ENCODE measurements at regions not wholly inside any gene's neighbourhood (a gene's known extent, or its start where the extent isn't known, plus 50 kb on each side); places are given as distances from the start of the nearest gene placed in this dataset.

DNA sequence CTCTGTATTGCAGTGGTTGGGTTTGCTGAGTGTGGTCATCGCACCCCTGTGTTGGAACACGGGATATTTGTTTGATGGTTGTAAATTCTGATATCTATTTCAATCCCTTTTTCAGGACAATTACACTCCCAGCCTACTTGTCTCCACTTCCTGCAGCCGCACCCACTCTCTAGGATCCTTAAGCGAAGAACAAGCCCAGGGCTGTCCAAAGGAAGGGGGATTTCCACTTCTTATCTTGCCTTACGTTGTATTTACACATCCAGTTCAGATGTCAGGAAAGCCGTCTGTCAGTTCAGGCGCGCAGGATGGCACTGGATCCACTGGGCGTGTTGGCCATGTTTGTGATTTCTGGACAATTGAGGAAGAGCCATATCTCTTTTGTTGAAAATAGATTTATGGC is 834.5 kb upstream of the SALL3 start:
- ChIA-PET POLR2A (no interaction called here), CTCF (interaction anchor here (1.1 kb wide), 1 partner anchor 9 kb away, joined by 4 read pairs; no protein-coding TSS in a partner anchor)
- DNase-seq (ENCODE audit: extremely low spot score): no peak
- TF ChIP-seq, protein P1, sequence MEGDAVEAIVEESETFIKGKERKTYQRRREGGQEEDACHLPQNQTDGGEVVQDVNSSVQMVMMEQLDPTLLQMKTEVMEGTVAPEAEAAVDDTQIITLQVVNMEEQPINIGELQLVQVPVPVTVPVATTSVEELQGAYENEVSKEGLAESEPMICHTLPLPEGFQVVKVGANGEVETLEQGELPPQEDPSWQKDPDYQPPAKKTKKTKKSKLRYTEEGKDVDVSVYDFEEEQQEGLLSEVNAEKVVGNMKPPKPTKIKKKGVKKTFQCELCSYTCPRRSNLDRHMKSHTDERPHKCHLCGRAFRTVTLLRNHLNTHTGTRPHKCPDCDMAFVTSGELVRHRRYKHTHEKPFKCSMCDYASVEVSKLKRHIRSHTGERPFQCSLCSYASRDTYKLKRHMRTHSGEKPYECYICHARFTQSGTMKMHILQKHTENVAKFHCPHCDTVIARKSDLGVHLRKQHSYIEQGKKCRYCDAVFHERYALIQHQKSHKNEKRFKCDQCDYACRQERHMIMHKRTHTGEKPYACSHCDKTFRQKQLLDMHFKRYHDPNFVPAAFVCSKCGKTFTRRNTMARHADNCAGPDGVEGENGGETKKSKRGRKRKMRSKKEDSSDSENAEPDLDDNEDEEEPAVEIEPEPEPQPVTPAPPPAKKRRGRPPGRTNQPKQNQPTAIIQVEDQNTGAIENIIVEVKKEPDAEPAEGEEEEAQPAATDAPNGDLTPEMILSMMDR (IDR thresholded peaks at IDR 0.05; ENCODE audit: control extremely low read depth, extremely low read depth, low read depth, missing control alignments): no peak

- TF ChIP-seq, protein P1 (IDR thresholded peaks at IDR 0.05; ENCODE audit: control extremely low read depth, extremely low read depth, low read depth, missing control alignments): no peak
- ChIA-PET CTCF (interaction anchor here (1.1 kb wide), 1 partner anchor 8 kb away, joined by 4 read pairs; no protein-coding TSS in a partner anchor), POLR2A (no interaction called here)
- no peak for DNase-seq (ENCODE audit: extremely low spot score)
Measured at GRCh38 chr18:78146136-78147085, 833.2 kb upstream of the SALL3 start.

- CTCF ChIA-PET: no interaction called here
- TF ChIP-seq, protein P1 (IDR thresholded peaks at IDR 0.05; ENCODE audit: control extremely low read depth, extremely low read depth, low read depth, missing control alignments): no peak
- DNase-seq (ENCODE audit: extremely low spot score): no peak
- POLR2A ChIA-PET: no interaction called here
Measured at GRCh38 chr18:78150590-78150989, 829.0 kb upstream of the SALL3 start.

GRCh38 chr18:78151234-78151633 is 828.4 kb upstream of the SALL3 start:
- no peak for DNase-seq (ENCODE audit: extremely low spot score)
- ChIA-PET POLR2A (no interaction called here), CTCF (no interaction called here)
- TF ChIP-seq, protein P1 (IDR thresholded peaks at IDR 0.05; ENCODE audit: control extremely low read depth, extremely low read depth, low read depth, missing control alignments): no peak

GRCh38 chr18:78151948-78152725 is 827.5 kb upstream of the SALL3 start:
- no peak for DNase-seq (ENCODE audit: extremely low spot score)
- CTCF ChIA-PET: no interaction called here
- TF ChIP-seq, protein P1 (IDR thresholded peaks at IDR 0.05; ENCODE audit: control extremely low read depth, extremely low read depth, low read depth, missing control alignments): no peak
- POLR2A ChIA-PET: no interaction called here

DNA sequence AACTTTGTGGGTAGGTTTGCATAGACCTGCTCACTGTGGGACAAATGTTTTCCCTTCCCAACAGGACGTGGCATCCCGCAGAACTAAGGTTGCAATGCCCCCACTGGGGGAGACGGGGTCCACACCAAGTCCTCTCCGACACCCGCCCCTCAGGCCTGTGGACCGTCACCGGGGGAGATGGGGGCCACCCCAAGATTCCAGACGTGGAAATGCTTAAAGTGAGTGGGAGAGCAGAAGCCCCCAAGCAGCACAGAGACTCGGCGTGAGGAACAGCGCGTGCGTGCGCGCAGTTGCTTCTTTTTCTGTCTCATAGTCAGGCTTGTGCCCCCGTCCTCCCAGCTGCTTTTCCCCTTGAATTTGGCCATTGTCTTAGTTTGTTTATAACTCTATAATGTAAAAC is 826.3 kb upstream of the SALL3 start:
- DNase-seq (ENCODE audit: extremely low spot score): no peak
- ChIA-PET POLR2A (no interaction called here), CTCF (no interaction called here)
- TF ChIP-seq, protein P1 (IDR thresholded peaks at IDR 0.05; ENCODE audit: control extremely low read depth, extremely low read depth, low read depth, missing control alignments): no peak

Data from GM10248 (cell line).